HepG2 (cell line): ENCODE measurements at regions not wholly inside any gene's neighbourhood (a gene's known extent, or its start where the extent isn't known, plus 50 kb on each side); places are given as distances from the start of the nearest gene placed in this dataset.

ENCODE experiments used
- CTCF ChIP-seq: sonication (generic); formaldehyde crosslinking; IDR thresholded peaks from 2 replicates; pipeline ENCODE4 v1.5.0; 2020; ENCODE audit warnings: mild to moderate bottlenecking, missing genetic modification reagents, moderate library complexity
- JUNB ChIP-seq: sonication (generic); formaldehyde crosslinking; IDR thresholded peaks from 2 replicates; pipeline ENCODE4 v1.8.0; 2022; ENCODE audit warnings: missing genetic modification reagents, mild to moderate bottlenecking, borderline replicate concordance
- RFXANK ChIP-seq: IDR thresholded peaks from 2 replicates; pipeline ENCODE4 v1.6.1; 2016
- SOX6 ChIP-seq, 2 experiments: fragments of 450-650 bp in 1 of 2; sonication (generic) in 1 of 2; formaldehyde crosslinking in 1 of 2; IDR thresholded peaks; 2 replicates each; pipeline versions ENCODE4 v1.4.0 to v1.6.1; 2017 to 2020; ENCODE audit warnings: antibody characterized with exemption in 1 of 2, mild to moderate bottlenecking in 1 of 2, missing genetic modification reagents in 1 of 2
- STAT6 ChIP-seq: sonication (generic); formaldehyde crosslinking; IDR thresholded peaks from 2 replicates; pipeline ENCODE4 v1.4.0; 2020; ENCODE audit warnings: missing genetic modification reagents, mild to moderate bottlenecking, borderline replicate concordance
- ZNF337 ChIP-seq: sonication (generic); formaldehyde crosslinking; IDR thresholded peaks from 2 replicates; pipeline ENCODE4 v1.5.1; 2020; ENCODE audit warnings: missing genetic modification reagents, low read depth, mild to moderate bottlenecking, borderline replicate concordance
- ZNF766 ChIP-seq: sonication (generic); formaldehyde crosslinking; IDR thresholded peaks from 2 replicates; pipeline ENCODE4 v1.5.0; 2020; ENCODE audit warnings: missing genetic modification reagents, borderline replicate concordance

GRCh38 chr12:19998961-19999804, 369.2 kb upstream of the PDE3A start:
- TF ChIP-seq ZNF766 (CRISPR knock-in tag) (no peak), ZNF337 (CRISPR knock-in tag) (no peak), SOX6 (IDR thresholded peaks at IDR 0.05) (no peak), SOX6 (CRISPR knock-in tag; IDR thresholded peaks at IDR 0.05) (no peak), JUNB (CRISPR knock-in tag) (no peak), STAT6 (no peak), RFXANK (CRISPR knock-in tag) (no peak), CTCF (CRISPR knock-in tag) (no peak)
